ENCODE measurements at regions not wholly inside any gene's neighbourhood (a gene's known extent, or its start where the extent isn't known, plus 50 kb on each side); places are given as distances from the start of the nearest gene placed in this dataset.

DNA sequence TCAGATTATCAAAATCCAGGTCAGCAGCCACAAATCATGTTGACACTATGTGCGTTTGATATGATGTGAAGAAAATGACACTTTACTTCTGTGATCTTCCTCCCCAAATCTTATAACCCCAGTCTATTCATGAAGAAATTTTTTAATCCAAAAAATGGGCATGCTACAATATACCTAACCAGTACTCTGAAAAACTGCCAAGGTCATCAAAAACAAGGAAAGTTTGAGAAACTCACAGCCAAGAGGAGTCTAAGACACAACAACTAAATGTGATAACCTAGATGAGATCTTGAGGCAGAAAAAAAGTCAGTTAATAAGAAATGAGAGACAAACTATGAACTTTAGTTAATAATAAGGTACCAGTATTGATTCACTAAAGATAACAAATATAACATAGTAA is 200.6 kb upstream of the IRAK1BP1 start:
- intact Hi-C loops (cut with micrococcal nuclease): no loop called here
- Histone ChIP-seq H3K27ac (ENCODE audit: low read depth, low read length) (no peak overlapping the region), H3K9me3 (ENCODE audit: control insufficient read depth in 1 of 2, insufficient read depth in 1 of 2, low read depth in 1 of 2, low read length in 2 of 2) (no peaks in the 10 kb centered on the region), H3K4me3 (replicated peaks in 1 of 2; ENCODE audit: low read depth in 1 of 2, low read length in 2 of 2) (no peak overlapping the region), H3K9me2 (ENCODE audit: insufficient read depth) (no peaks in the 10 kb centered on the region), H3K36me3 (ENCODE audit: control insufficient read depth in 1 of 2, insufficient read depth in 2 of 2, low read length in 2 of 2) (no peaks in the 10 kb centered on the region), H2AFZ (ENCODE audit: low read depth, low read length, poor library complexity, severe bottlenecking) (no peak overlapping the region), H3K4me1 (ENCODE audit: control insufficient read depth in 1 of 2, insufficient read depth in 2 of 2, low read length in 2 of 2) (no peaks in the 10 kb centered on the region), H4K20me1 (ENCODE audit: insufficient read depth) (no peaks in the 10 kb centered on the region), H3K4me2 (ENCODE audit: low read length) (no peak overlapping the region), H3K27me3 (ENCODE audit: insufficient read depth, low read length) (no peaks in the 10 kb centered on the region), H3K79me2 (ENCODE audit: insufficient read depth, low read length) (no peaks in the 10 kb centered on the region), H3K9ac (ENCODE audit: low read length) (no peak overlapping the region)
- DNase-seq (ENCODE audit: low read depth, low spot score) (no peak), ATAC-seq (no peak)
- ChIA-PET RAD21 (ENCODE audit: low non-redundant PET in 1 of 2, low total read pairs in 2 of 2, uncharacterized antibody in 2 of 2, unreplicated experiment in 2 of 2) (no interaction called here), CTCF (no interaction called here), POLR2A (no interaction called here)
- BruUV-seq (replicated peaks): no TSS peak
- TF ChIP-seq JUND (IDR thresholded peaks at IDR 0.05) (no peak), EZH2phosphoT487 (IDR thresholded peaks at IDR 0.05; ENCODE audit: borderline replicate concordance) (no peak), ZBTB33 (IDR thresholded peaks at IDR 0.05; ENCODE audit: extremely low read depth, insufficient replicate concordance, low read length) (no peak), POLR2AphosphoS5 (IDR thresholded peaks at IDR 0.05; ENCODE audit: low read depth, low read length) (no peak), ATF3 (IDR thresholded peaks at IDR 0.05) (no peak), ZNF274 (IDR thresholded peaks at IDR 0.05; ENCODE audit: low read depth, low read length) (no peak), CEBPB (IDR thresholded peaks at IDR 0.05; ENCODE audit: low read depth) (no peak), YY1 (IDR thresholded peaks at IDR 0.05; ENCODE audit: extremely low read depth, insufficient replicate concordance, low read depth, low read length) (no peak), SIN3A (IDR thresholded peaks at IDR 0.05; ENCODE audit: low read depth) (no peak), EZH2 (IDR thresholded peaks at IDR 0.05) (no peak), TCF7L2 (IDR thresholded peaks at IDR 0.05; ENCODE audit: borderline replicate concordance, extremely low read depth, insufficient read depth, insufficient read length) (no peak), SP1 (IDR thresholded peaks at IDR 0.05; ENCODE audit: low read depth) (no peak), CBX3 (IDR thresholded peaks at IDR 0.05; ENCODE audit: low read depth) (no peak), ZFX (IDR thresholded peaks at IDR 0.05) (no peak), ELF1 (IDR thresholded peaks at IDR 0.05; ENCODE audit: borderline replicate concordance, low read depth) (no peak), POLR2A (IDR thresholded peaks at IDR 0.05; ENCODE audit: borderline replicate concordance, extremely low read depth, insufficient read depth, insufficient read length) (no peak), RAD21 (IDR thresholded peaks at IDR 0.05; ENCODE audit: low read depth) (no peak)
- TF ChIP-seq, protein P1, sequence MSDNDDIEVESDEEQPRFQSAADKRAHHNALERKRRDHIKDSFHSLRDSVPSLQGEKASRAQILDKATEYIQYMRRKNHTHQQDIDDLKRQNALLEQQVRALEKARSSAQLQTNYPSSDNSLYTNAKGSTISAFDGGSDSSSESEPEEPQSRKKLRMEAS (IDR thresholded peaks at IDR 0.05): no peak
